IMR-90 (cell line): ENCODE measurements at regions not wholly inside any gene's neighbourhood (a gene's known extent, or its start where the extent isn't known, plus 50 kb on each side); places are given as distances from the start of the nearest gene placed in this dataset.

Source experiments
- ATAC-seq: fragments of 200-7000 bp; cut with Tn5 transposase; 2 replicates; pipeline ENCODE4 v1.9.1; 2020; ENCODE audit warnings: low read depth, mild to moderate bottlenecking, moderate library complexity
- BruUV-seq: library from RNA; stranded (reverse); fragments of 400-500 nt; replicated peaks from 2 replicates; lab custom pipeline; 2021; lab: Mats Ljungman, UMichigan
- CTCF ChIA-PET: fragments of 300-600 bp; formaldehyde crosslinking; extraction: SDS; loops from one replicate; lab custom pipeline; 2021; ENCODE audit warnings: antibody characterized with exemption; lab: Yijun Ruan, JAX
- POLR2A ChIA-PET: fragments of 300-600 bp; sonication (Branson Sonifier 250); formaldehyde crosslinking; loops from one replicate; lab custom pipeline; 2022; ENCODE audit warnings: antibody characterized with exemption; ENCODE audit not compliant: unreplicated experiment; lab: Charles Lee
- DNase-seq: peaks from one replicate; pipeline ENCODE4 v3.0.0; 2013
- H2AFZ ChIP-seq: replicated peaks from 2 replicates; pipeline ENCODE3; 2013; ENCODE audit warnings: low read length, mild to moderate bottlenecking; ENCODE audit not compliant: poor library complexity
- H2AK5ac ChIP-seq: 2 replicates; pipeline ENCODE4 v1.6.1; 2013; ENCODE audit warnings: low read depth, low read length, inconsistent platforms
- H2AK9ac ChIP-seq: replicated peaks from 2 replicates; pipeline ENCODE3; 2013; ENCODE audit warnings: mild to moderate bottlenecking, low read depth, low read length, moderate library complexity; ENCODE audit not compliant: poor library complexity
- H2BK120ac ChIP-seq: 2 replicates; pipeline ENCODE4 v1.6.1; 2013; ENCODE audit warnings: low read depth, low read length, inconsistent platforms
- H2BK15ac ChIP-seq: 3 replicates; pipeline ENCODE4 v1.6.1; 2013; ENCODE audit warnings: low read depth, low read length, inconsistent platforms
- H2BK20ac ChIP-seq: 2 replicates; pipeline ENCODE4 v1.6.1; 2013; ENCODE audit warnings: low read depth, mild to moderate bottlenecking, inconsistent platforms, low read length, moderate library complexity
- H2BK5ac ChIP-seq: 2 replicates; pipeline ENCODE4 v1.6.1; 2013; ENCODE audit warnings: mild to moderate bottlenecking, low read depth, low read length, inconsistent platforms; ENCODE audit not compliant: poor library complexity, severe bottlenecking
- H3K14ac ChIP-seq: replicated peaks from 2 replicates; pipeline ENCODE4 v1.6.1; 2013; ENCODE audit warnings: low read depth, low read length, inconsistent platforms
- H3K18ac ChIP-seq: 2 replicates; pipeline ENCODE4 v1.6.1; 2013; ENCODE audit warnings: low read depth, low read length, control low read depth
- H3K23ac ChIP-seq: 2 replicates; pipeline ENCODE4 v1.6.1; 2013; ENCODE audit warnings: low read depth, low read length, inconsistent platforms
- H3K27ac ChIP-seq: 2 replicates; pipeline ENCODE4 v1.5.1; 2013; ENCODE audit warnings: mild to moderate bottlenecking, control low read depth, low read length; ENCODE audit not compliant: insufficient read depth
- H3K27me3 ChIP-seq: 2 replicates; pipeline ENCODE4 v1.6.1; 2013; ENCODE audit warnings: low read length; ENCODE audit not compliant: control insufficient read depth, insufficient read depth
- H3K36me3 ChIP-seq: 2 replicates; pipeline ENCODE4 v1.6.1; 2013; ENCODE audit warnings: low read length, mixed read lengths; ENCODE audit not compliant: control insufficient read depth, insufficient read depth
- H3K4ac ChIP-seq: 2 replicates; pipeline ENCODE4 v1.6.1; 2013; ENCODE audit warnings: low read depth, low read length, inconsistent platforms
- H3K4me1 ChIP-seq: 2 replicates; pipeline ENCODE4 v1.6.1; 2013; ENCODE audit warnings: low read length, mixed read lengths; ENCODE audit not compliant: control insufficient read depth, insufficient read depth
- H3K4me2 ChIP-seq: 2 replicates; pipeline ENCODE4 v1.6.1; 2013; ENCODE audit warnings: low read depth, mild to moderate bottlenecking, control low read depth, low read length, moderate library complexity
- H3K4me3 ChIP-seq: 2 replicates; pipeline ENCODE4 v1.5.1; 2013; ENCODE audit warnings: low read depth, mild to moderate bottlenecking, control low read depth, low read length, moderate library complexity; ENCODE audit not compliant: insufficient read depth
- H3K56ac ChIP-seq: 2 replicates; pipeline ENCODE4 v1.6.1; 2013; ENCODE audit warnings: low read length, inconsistent platforms; ENCODE audit not compliant: insufficient read depth; ENCODE audit errors: extremely low read depth
- H3K79me1 ChIP-seq, 2 experiments: 2 replicates each; pipeline ENCODE4 v1.6.1; 2013; ENCODE audit warnings: low read length in 2 of 2, inconsistent platforms in 1 of 2, low read depth in 1 of 2
- H3K9ac ChIP-seq: 2 replicates; pipeline ENCODE4 v1.6.1; 2013; ENCODE audit warnings: low read depth, low read length, control low read depth
- H3K9me1 ChIP-seq: 2 replicates; pipeline ENCODE4 v1.6.1; 2013; ENCODE audit warnings: low read length, inconsistent platforms; ENCODE audit not compliant: insufficient read depth
- H3K9me3 ChIP-seq: 2 replicates; pipeline ENCODE4 v1.6.1; 2013; ENCODE audit warnings: low read length; ENCODE audit not compliant: control insufficient read depth, insufficient read depth
- H4K20me1 ChIP-seq: 2 replicates; pipeline ENCODE4 v1.6.1; 2013; ENCODE audit warnings: low read length, inconsistent platforms; ENCODE audit not compliant: insufficient read depth
- H4K5ac ChIP-seq: 2 replicates; pipeline ENCODE4 v1.6.1; 2013; ENCODE audit warnings: mild to moderate bottlenecking, low read depth, low read length, control low read depth
- H4K8ac ChIP-seq, 2 experiments: 2 replicates each; pipeline ENCODE4 v1.6.1; 2013; ENCODE audit warnings: low read depth in 2 of 2, low read length in 2 of 2, control low read depth in 1 of 2, inconsistent platforms in 1 of 2
- H4K91ac ChIP-seq: 2 replicates; pipeline ENCODE4 v1.6.1; 2013; ENCODE audit warnings: low read depth, low read length, inconsistent platforms; ENCODE audit not compliant: insufficient read depth
- BHLHE40 ChIP-seq: fragments of 150-350 bp; IDR thresholded peaks from 2 replicates; pipeline ENCODE4 v1.6.1; 2016; ENCODE audit warnings: mild to moderate bottlenecking, low read depth, low read length
- CEBPB ChIP-seq: IDR thresholded peaks from 2 replicates; pipeline ENCODE4 v1.6.1; 2012; ENCODE audit warnings: low read depth, low read length, improper control_type of control experiment
- CHD1 ChIP-seq: IDR thresholded peaks from 2 replicates; pipeline ENCODE4 v1.6.1; 2012; ENCODE audit warnings: low read depth, low read length, improper control_type of control experiment
- CTCF ChIP-seq: conservative IDR thresholded peaks from 2 replicates; pipeline ENCODE4 v1.5.1; 2012; ENCODE audit warnings: mild to moderate bottlenecking, low read depth, low read length, improper control_type of control experiment
- FOS ChIP-seq: fragments of 150-350 bp; IDR thresholded peaks from 2 replicates; pipeline ENCODE4 v1.6.1; 2016; ENCODE audit warnings: low read depth, low read length
- MAFK ChIP-seq: IDR thresholded peaks from 2 replicates; pipeline ENCODE4 v1.6.1; 2012; ENCODE audit warnings: low read depth, low read length, improper control_type of control experiment
- MAZ ChIP-seq: IDR thresholded peaks from 2 replicates; pipeline ENCODE4 v1.6.1; 2012; ENCODE audit warnings: low read depth, mild to moderate bottlenecking, low read length, improper control_type of control experiment, moderate library complexity, borderline replicate concordance
- MXI1 ChIP-seq: IDR thresholded peaks from 2 replicates; pipeline ENCODE4 v1.6.1; 2012; ENCODE audit warnings: low read depth, mild to moderate bottlenecking, low read length, moderate library complexity, borderline replicate concordance
- NFE2L2 ChIP-seq: fragments of 150-350 bp; IDR thresholded peaks from 2 replicates; pipeline ENCODE4 v1.6.1; 2016; ENCODE audit warnings: low read depth, mild to moderate bottlenecking, low read length
- POLR2A ChIP-seq: IDR thresholded peaks from 2 replicates; pipeline ENCODE4 v1.6.1; 2012; ENCODE audit warnings: mild to moderate bottlenecking, low read depth, low read length
- RAD21 ChIP-seq: IDR thresholded peaks from 2 replicates; pipeline ENCODE4 v1.6.1; 2012; ENCODE audit warnings: low read length, improper control_type of control experiment
- RCOR1 ChIP-seq: IDR thresholded peaks from 2 replicates; pipeline ENCODE4 v1.6.1; 2012; ENCODE audit warnings: mild to moderate bottlenecking, low read length, improper control_type of control experiment; ENCODE audit not compliant: insufficient replicate concordance
- RFX5 ChIP-seq: IDR thresholded peaks from 2 replicates; pipeline ENCODE4 v1.8.0; 2012; ENCODE audit warnings: low read depth, mild to moderate bottlenecking, low read length, moderate library complexity
- SMC3 ChIP-seq: fragments of 150-350 bp; IDR thresholded peaks from 2 replicates; pipeline ENCODE4 v1.6.1; 2016; ENCODE audit warnings: low read depth, mild to moderate bottlenecking, antibody characterized with exemption, low read length, moderate library complexity
- WGBS, 2 experiments: methylation state at CpG; one replicate each; pipeline versions ENCODE4 v1.1.5 to v1.1.7; 2013; ENCODE audit warnings: missing lambda C conversion rate in 2 of 2; ENCODE audit not compliant: insufficient read length in 1 of 2; ENCODE audit errors: extremely low coverage in 2 of 2; 5-methylcytosine and 5-hydroxymethylcytosine counted together
- dilution Hi-C: fragments of 300-500 bp; cut with HindIII; formaldehyde crosslinking; loops from one replicate; pipeline ENCODE4 v1.14.3; 2018; ENCODE audit warnings: low sequenced_read_pairs; ENCODE audit not compliant: unreplicated experiment
- in situ Hi-C: fragments of 300-500 bp; cut with MboI; formaldehyde crosslinking; loops from 3 replicates; pipeline ENCODE4 v1.14.3; 2019; ENCODE audit warnings: low sequenced_read_pairs, inconsistent platforms, mixed read lengths
- intact Hi-C: fragments of 100-400 bp; cut with micrococcal nuclease; formaldehyde crosslinking; loops from 2 replicates; pipeline ENCODE4 v1.10.0; 2022
- TF ChIP-seq, protein P1 (sequence below): fragments of 150-350 bp; IDR thresholded peaks from 2 replicates; pipeline ENCODE4 v1.6.1; 2017; ENCODE audit warnings: mild to moderate bottlenecking, antibody characterized with exemption, low read length, low read depth
- TF ChIP-seq, protein P2 (sequence below): fragments of 150-350 bp; IDR thresholded peaks from 2 replicates; pipeline ENCODE4 v1.6.1; 2016; ENCODE audit warnings: low read depth, mild to moderate bottlenecking, low read length, moderate library complexity, borderline replicate concordance

- no peak for ATAC-seq
- no peak overlapping the region for H3K4ac ChIP-seq
- dilution Hi-C loops, result no loop called here
- H3K18ac ChIP-seq, result no peak overlapping the region
- no peak overlapping the region for H3K4me3 ChIP-seq
- no peak overlapping the region for H2AK9ac ChIP-seq
- H3K23ac ChIP-seq, result no peak overlapping the region
- H2BK20ac ChIP-seq, result no peak overlapping the region
- peaks cover 19% of the 10 kb centered on the region for H3K9me3 ChIP-seq
- no peaks in the 10 kb centered on the region for H3K27me3 ChIP-seq
- H4K5ac ChIP-seq, result no peak overlapping the region
- no peaks in the 10 kb centered on the region for H3K4me1 ChIP-seq
- H2AFZ ChIP-seq, result no peak overlapping the region
- WGBS, 2 experiments, result 25% methylated on average over 6 of the region's 10 CpGs; no CpG with 5 or more reads in 1 of the 2 experiments
- no peak overlapping the region for H2BK120ac ChIP-seq
- H4K20me1 ChIP-seq, result no peaks in the 10 kb centered on the region
- TF ChIP-seq SMC3 (no peak), RCOR1 (no peak), RFX5 (no peak), NFE2L2 (no peak), CTCF (no peak), FOS (no peak), MAFK (no peak), BHLHE40 (no peak), MAZ (no peak), POLR2A (no peak), MXI1 (no peak), CHD1 (no peak), RAD21 (no peak), CEBPB (no peak)
- TF ChIP-seq, protein P1, sequence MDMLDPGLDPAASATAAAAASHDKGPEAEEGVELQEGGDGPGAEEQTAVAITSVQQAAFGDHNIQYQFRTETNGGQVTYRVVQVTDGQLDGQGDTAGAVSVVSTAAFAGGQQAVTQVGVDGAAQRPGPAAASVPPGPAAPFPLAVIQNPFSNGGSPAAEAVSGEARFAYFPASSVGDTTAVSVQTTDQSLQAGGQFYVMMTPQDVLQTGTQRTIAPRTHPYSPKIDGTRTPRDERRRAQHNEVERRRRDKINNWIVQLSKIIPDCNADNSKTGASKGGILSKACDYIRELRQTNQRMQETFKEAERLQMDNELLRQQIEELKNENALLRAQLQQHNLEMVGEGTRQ, result no peak
- TF ChIP-seq, protein P2, sequence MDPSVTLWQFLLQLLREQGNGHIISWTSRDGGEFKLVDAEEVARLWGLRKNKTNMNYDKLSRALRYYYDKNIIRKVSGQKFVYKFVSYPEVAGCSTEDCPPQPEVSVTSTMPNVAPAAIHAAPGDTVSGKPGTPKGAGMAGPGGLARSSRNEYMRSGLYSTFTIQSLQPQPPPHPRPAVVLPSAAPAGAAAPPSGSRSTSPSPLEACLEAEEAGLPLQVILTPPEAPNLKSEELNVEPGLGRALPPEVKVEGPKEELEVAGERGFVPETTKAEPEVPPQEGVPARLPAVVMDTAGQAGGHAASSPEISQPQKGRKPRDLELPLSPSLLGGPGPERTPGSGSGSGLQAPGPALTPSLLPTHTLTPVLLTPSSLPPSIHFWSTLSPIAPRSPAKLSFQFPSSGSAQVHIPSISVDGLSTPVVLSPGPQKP, result no peak
- H3K79me1 ChIP-seq, result no peaks in the 10 kb centered on the region
- H4K91ac ChIP-seq, result no peak overlapping the region
- ChIA-PET POLR2A (no interaction called here), CTCF (no interaction called here)
- intact Hi-C loops, result no loop called here
- no peak overlapping the region for H2BK15ac ChIP-seq
- H2AK5ac ChIP-seq, result no peak overlapping the region
- in situ Hi-C loops, result no loop called here
- H3K4me2 ChIP-seq, result no peak overlapping the region
- no peak overlapping the region for H4K8ac ChIP-seq
- H2BK5ac ChIP-seq, result no peak overlapping the region
- no peak overlapping the region for H3K14ac ChIP-seq
- no peak overlapping the region for H3K27ac ChIP-seq
- H3K9ac ChIP-seq, result no peak overlapping the region
- no TSS peak for BruUV-seq
- H3K36me3 ChIP-seq, result no peaks in the 10 kb centered on the region
- H3K9me1 ChIP-seq, result no peaks in the 10 kb centered on the region
- no peak for DNase-seq
- no peak overlapping the region for H3K56ac ChIP-seq
Observed at GRCh38 chr2:239566995-239567568, 166.3 kb upstream of the HDAC4 start.
